ENCODE measurements at regions not wholly inside any gene's neighbourhood (a gene's known extent, or its start where the extent isn't known, plus 50 kb on each side); places are given as distances from the start of the nearest gene placed in this dataset.

DNA sequence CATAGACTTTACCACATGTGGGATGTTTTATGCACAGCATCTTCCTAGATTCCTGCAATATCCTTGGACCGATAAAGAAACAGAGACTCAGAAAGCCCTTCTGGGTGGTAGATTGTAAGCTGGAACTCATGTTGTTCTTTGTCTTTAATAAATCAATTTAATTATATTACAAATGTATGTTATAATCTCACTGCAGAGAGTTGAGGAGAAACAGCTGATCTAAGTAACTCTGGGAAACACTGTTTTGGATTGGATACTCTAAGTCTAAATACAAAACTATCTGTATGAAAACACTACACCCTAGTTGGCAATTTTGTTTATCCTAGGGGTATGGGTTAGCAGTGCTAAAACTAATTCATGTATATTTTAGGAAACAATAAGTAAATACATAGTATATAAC, 1015.2 kb downstream of the XPNPEP1 start:
- no peak for DNase-seq

DNA sequence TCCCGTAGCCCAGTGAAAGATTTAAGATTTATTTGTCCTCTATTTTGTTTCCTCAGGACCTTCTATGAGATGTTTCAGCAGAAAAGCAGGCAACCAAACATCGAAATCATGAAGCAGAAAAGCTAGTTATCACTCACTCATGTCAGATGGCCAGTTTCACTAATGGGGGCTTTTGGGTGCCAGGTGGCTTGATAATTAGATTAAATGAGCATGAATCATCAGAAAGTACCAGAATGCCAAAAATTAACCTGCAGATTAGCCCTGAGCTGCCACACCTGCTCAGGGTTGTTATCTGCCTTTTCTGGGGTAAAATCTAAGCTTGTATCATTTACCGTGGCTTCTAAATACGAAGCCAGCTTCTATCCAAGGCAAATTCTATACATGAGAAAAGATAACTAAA, 1017.5 kb downstream of the XPNPEP1 start:
- DNase-seq, result no peak

DNA sequence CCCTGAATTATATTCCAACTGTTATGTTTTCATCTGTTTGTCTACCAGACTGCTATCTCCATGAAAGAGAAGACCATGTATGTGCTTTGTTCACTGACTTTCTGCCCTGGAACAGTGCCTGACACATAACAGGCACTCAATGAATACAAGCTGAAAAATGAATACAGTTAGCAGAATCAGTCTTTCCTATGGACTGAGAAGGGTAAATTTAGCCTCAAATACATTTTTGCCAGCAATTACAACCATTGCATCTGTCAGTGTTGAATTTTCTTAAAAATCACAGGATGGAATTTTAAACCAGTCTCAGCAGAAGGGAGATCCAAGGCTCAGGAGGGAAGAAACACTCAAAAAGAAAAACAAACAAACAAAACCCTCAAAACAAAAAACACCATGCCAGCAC, 1018.1 kb downstream of the XPNPEP1 start:
- no peak for DNase-seq

DNA sequence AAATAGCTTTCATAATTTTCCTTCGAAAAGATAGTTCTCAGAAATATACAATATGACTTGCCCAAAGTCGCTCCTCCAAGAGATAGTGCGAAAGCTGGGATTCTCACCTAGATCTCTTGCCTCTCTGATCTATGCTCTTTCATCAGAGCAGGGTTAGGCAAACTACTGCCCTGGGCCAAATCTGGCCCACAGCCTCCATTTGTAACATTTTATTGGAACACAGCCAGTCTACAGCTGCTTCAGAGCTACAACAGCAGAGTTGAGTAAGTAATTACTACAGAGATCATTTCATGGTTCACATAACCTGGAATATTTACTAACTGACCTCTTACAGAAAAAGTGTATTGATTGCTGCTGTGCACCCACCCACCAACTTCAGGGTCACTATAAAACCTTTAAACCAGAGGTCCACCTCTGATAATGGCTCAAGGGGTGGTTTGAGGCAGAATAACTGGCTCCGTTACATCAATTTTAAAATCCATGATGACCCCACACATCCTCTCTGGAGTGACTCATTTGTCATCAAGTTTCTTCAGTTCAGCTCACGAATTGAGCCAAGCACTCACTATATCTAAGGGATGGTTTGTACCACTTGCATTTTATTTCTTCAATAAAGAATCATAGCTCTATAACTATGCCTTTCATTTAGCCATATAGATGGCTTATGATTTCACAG, 1019.0 kb downstream of the XPNPEP1 start:
- no peak for DNase-seq

DNA sequence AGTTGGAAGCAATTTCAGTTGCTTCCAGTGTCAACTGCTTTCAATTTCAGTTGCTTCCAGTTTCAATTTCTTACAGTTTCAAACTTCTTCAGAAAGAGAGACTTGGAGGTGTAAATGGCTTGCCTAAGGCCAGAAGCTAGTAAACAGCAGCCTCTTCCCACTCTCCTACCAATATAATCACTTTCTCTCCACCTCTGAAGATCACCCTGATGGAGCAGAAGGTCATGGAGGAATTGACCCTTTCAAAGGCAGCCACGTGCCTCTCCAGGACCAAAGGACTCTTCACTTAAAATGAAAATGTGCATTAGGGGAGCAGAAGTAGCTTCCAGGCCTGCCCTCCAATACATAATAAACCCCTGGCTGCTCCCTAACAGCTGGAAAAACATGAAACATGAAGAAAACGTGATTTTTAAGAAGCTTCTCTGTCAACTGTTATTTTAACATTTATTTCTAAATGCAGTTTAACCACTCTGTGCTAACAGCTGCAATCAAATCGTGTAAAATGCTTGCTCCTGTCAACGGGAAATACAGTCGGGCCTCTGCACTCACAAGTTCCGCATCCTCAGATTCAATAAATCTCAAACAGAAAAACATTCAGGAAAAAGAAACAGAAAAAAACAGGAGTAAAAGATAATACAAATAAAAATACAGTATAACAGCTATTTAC, 1020.6 kb downstream of the XPNPEP1 start:
- no peak for DNase-seq

DNA sequence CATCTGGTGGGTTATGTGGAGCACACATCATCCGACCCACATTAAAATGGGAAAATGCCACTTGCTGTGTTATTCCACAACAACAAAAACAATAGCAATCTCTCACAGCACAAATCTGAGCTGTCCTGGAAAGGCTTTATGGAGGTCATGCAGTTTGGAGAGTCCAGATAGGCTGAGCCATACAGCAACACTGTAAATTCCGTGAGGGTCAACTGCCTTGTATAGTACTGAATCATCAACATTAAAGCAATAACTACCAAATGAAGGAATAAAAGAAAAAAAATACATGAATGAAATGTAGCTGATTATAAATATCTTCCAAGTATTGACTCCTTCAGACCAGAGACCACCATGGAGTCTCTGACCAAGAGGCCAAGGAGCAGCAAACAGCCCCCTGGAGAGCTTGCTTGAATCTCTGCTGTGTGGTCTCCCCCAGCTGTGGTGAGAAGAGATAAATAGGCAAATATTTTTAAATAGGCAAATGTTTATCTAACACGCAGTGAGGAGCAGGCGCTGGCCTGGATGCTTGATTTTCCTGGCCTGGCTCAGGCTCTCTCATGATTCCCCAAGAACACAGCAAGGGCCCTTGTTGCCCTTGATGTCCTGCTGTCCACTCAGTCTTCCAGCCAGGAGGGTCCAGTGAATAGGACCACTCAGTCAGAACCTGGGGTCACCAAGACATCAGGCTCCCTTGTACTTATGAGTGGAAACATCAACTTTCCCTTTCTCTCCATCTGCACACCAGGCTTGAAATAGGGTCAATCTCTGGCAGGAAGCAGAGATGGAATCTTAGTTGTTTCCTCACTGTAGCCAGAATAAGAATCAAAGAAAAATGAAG, 1021.3 kb downstream of the XPNPEP1 start:
- no peak for DNase-seq

DNA sequence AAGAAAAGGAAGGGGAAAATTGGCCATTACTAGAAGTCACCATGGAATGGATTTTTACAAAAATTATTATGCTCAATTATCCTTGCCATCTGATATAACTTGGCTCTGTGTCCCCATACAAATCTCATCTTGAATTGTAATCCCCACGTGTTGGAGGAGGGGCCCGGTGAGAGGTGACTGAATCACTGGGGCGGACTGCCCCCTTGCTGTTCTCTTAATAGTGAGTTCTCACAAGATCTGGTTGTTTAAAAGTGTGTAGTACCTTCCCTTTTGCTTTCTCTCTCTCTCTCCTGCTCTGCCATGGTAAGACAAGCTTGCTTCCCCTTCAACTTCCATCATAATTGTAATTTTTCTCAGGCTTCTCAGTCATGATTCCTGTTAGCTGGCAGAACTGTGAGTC, 1023.6 kb downstream of the XPNPEP1 start:
- no peak for DNase-seq

DNA sequence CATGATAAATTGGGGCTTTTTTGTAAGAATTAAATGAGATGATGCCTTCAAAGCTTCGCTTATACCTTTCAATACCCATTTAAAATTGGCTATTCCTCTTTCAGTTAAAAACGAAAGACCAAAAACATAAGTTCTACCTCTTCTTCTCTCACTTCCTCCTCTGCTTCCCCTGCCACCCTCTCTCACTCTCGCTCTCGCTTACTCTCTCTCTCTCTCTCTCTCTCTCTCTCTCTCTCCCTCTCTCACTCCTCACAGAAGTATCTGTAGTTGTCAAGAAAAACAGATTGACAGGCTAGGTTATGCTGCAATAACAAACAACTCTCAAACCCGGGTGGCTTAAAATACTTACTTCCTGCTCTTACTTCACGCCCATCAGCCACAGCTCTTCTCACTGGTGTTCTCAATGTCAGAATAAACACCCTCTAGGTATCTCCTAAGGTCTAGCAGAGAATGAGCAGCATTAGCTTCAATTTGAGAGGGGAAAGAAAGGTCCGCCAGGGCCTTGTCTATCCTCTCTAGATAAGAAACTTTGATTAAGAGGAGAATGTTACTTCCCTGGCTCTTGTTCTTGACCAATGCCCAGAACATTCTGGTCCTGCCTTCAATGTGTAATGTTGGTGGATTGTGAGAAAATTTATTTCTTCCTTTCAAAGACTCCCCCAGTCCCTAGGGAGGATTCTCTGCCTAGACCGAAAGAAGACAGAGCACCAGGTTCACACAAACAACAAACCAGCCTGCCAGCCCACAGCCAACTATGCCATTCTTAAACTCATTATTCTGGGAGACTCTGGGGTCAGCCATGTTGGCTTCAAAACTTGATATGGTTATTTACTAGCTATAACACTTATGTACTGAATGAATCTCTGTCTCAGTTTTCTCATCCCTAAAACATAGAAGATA, 1028.7 kb downstream of the XPNPEP1 start:
- DNase-seq, result no peak

DNA sequence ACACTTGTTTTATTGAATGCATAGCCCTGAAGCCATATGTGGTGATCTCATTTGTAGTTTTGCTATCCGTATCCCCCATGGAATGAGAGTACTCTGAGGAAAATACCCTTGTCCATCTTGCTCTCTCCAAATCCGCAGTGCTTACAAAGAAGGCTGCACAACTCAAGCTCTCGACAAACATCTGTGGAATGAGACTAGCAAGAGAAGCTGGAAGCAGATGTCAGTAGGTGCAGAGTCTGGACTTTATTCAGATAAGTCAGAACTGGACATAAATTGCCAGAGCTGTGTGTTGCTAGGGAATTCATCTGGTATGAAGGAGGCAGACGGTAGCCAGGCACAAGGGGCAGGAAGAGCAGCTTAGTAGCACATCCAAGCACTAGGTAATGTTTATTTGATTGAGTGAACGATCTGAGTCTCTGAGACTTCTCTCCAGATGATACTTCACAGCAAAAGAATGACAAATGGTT, 1046.2 kb downstream of the XPNPEP1 start:
- no peak for DNase-seq

DNA sequence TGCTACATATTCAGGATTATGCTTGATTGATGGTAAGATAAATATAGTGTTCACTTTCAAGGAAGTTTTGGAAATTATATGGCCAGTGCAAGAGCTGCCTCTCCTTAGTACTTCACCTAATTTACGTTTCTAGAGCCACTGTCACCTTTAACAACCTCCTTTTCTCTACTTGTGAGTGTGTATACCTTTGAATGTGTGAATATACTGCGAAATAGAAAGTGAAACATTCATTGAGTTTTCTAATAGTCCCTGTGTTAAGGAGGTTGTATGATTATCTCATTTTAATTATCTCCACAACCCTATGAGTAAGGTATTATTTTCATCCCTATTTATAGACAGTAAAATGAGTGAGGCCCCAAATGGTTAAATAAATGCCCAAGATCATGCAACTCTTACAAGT, 1050.5 kb downstream of the XPNPEP1 start:
- DNase-seq, result no peak

DNA sequence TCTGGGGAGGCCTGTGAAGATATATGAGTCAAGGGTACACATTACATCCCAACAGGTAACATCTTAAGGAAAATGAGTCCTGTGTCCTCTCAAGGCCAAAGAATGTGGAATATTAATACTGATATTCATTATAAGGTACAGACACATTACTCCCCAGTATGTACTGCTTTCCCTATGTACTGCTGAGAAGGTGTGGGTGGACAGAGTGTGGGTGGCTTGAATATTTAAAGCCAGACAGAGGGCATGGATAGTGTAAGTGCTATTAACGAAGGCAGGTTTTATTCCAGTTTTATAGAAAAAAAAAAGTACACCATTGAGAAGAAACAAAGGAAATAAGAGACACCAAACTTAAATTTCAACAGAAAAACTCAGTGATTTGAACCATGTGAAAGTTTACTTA, 1054.4 kb downstream of the XPNPEP1 start:
- DNase-seq, result no peak

DNA sequence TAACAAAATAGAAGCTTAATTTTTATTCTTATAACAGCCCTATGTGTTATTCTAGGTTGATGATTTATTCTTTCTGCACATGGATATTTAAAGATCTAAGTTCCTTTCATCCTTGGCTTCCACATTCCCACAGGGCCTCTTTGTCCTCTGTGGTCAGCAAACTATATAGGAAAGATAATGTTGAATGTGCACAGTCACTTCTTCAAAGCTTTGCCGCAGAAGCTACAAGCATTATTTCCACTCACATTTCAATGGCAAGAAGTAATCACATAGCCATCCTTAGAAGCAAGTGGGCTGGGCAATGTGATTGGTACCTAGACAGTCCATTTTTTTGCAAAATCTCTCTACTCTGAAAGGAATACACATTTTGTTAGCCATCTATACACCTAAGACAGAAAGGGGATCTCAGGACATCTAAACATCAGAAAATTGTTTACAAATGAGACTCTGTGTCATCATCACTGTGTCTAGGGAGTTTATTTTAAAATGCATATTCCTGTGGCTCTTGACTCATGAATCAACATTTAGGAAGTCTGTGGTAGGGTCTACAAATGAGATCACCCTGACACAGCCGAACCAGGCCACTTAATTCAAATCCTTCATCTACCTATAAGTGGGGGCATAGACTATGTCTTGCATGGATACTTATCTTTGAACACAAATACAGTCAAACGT, 1060.5 kb downstream of the XPNPEP1 start:
- DNase-seq, result no peak

DNA sequence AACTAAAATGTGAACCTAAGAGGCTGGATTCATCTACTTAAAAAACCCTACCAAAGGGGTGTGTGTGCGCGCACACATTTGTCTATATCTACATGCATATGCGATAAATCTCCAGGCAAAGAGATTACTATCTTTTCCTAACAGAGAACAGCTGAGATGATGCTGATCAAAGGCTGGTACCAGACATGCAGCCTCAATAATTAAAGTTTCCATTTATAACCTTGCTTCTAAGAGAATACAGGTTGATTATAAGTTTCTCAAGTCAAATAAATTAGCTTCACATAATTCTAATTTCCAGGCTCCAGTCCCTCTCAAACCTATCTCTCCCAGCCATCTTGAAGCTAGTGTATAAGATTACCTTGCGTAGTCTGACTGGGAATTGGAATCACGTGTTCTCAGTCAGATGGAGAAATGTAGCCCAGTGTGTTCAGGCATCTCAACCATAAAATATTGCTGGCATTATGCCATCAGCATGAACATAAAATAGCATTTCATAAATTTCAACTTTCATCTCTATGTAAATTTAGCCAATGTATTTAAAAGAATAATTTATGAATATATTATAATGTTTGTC, 1062.0 kb downstream of the XPNPEP1 start:
- DNase-seq, result no peak

DNA sequence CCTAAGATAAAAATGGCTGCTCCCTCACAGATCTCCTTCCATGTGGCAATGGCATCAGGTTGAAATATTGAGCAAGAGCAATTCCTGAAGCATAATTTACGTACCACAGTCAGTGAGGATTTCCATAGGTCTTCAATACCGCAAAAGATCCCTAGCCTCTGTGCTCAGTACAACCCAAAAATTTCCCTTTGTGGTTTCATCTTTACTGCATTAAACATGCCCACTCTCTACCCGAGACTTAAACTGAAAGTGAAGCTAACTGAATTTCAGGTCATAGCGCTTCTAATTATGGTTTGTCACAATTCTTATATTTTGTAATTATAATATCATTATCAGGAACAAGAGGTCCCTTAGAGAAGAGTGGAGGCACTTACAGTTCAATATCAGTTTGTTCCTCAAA, 1071.1 kb downstream of the XPNPEP1 start:
- no peak for DNase-seq

DNA sequence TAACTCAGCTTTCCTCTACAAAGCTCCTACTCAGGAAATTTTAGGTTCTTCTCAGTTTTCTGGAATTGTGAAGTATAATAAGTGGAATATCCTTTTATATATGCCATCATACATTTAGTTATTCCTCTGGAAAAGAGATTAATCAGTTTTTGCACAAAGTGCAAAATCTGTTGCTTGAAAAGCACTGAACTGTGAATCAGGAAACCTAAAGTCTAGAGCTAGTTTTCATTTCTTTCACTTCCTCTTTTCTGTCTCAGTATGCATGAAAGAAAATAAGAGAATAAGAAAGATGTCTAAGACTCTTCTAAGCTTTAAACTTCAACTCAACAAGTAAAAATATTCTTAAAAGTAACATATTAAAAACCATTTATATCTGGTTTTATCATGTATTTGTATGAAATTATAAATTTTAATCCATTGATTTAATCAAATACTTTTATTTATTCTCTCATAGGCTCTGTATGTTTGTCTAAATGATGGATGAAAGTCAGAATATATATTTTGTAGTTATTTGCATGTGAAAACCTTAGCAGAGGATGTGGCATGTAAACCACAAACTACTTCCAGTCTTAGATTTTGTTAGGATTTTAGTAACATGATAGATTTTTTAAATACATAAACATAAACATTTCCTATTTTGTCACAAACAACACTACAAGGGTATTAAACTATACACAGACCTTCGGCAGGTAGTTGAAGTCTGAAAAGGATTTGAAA, 1073.0 kb downstream of the XPNPEP1 start:
- peak; percentile 1 to 2 for DNase-seq

DNA sequence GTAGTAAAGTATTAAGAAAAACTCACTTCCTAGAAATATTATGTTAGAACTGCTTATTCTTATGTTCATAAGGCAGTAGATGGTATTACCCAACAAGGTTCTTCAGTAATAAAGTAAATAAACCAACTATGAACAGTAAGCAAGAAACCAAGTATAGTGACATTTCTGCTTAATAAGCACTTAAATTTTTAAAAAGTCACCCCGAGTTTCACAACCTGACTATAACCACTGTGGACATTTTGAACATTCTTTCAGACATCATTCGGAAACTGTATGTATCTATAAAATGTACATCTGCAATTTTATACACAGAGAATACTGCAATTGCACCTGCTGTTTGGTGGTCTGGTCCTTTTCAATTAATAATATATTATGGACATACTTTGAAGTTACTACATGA, 1073.6 kb downstream of the XPNPEP1 start:
- no peak for DNase-seq

DNA sequence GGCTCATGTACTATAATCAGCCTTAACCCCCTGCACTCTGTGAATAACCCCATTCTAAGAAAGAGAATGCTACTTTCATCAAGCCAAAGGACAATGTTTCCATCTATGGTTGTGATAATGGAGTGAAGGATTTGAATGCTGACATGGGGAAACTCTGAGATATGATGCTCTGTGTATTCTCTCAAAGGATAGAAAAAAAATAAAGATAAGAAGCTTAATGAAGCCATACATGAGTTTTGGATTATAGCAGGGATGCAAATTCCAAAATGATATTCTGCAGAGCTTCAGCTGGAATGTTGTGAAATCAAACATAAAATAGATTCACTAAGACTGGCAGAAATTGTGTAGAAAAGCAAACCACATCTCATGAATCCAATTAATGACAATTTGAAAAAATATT, 1074.1 kb downstream of the XPNPEP1 start:
- DNase-seq, result no peak

DNA sequence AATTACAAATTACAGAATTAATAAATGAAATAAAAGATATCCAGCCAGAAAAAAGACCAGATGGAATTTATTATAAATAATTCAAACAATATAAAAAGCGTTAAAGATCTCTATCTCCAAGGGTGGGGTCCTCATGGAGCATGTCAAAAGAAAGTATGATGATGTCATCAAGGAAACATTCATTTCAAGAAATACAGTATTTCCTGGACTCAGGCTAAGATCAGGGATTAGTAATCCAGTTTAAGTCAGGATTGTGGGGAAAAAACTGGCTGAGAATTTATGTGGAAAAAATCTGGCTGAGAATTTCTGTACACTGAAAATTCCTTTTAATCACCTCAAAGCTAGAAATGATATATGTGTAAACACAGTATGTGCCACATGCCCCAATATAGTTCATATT, 1075.3 kb downstream of the XPNPEP1 start:
- no peak for DNase-seq

DNA sequence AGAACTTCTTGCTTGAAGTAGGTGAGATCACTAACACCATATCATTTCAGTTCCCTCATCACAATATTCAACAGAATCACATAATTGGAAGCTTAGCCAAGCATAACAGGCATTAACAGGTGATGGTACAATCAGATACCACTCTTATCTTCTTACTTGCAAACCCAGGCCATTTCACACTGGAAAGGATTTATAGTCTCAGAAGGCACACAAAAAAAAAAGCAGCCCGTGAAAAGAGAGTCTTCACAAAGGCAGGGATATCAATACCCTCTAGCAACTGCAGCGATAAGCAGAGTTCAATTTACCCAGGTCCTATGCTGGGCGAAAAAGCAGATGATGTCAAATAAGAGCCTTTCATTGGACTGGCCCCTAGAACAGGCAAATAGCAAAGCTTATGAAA, 1082.4 kb downstream of the XPNPEP1 start:
- no peak for DNase-seq

DNA sequence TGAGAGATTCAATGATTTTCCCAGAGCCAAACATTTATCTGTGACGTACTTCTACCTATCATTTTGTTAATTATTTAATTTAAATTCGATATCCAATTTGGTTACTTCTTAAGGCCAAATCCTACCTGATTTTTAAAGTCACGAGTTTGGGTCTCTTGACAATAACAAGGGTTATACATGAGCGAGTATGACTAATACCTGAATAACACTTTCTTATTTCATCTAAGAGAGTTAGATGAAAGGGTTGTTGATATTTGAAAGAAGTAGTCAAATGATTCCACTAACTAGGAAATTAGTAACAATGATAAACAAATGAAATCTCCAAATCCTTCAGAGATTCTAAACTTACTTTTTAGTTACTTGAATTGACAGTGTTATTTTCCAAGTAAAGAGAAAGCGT, 1086.9 kb downstream of the XPNPEP1 start:
- no peak for DNase-seq

DNA sequence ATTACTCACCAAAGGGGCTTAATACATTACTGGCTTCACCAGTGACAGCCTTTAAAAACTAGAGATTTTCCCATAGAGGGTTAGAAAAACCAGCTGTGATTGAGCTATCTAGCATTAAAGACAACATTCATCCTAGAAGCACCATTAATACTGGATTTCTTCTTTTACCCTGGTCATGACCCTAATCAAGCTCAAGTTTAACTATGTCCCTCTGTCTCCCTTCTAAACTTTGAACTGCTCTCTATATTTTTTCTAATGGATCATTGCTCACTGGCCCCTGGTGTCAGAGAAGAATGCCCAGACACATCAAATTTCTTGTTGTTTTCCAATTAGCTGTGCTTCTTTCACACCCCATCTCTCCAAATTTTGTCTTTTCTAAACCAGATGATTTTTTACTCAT, 1101.3 kb downstream of the XPNPEP1 start:
- DNase-seq, result no peak
